ENCODE measurements at regions not wholly inside any gene's neighbourhood (a gene's known extent, or its start where the extent isn't known, plus 50 kb on each side); places are given as distances from the start of the nearest gene placed in this dataset.
"Not testable (repeated sequence)": the region's sequence is repeated elsewhere in the genome, so short reads cannot be mapped to it uniquely, and the experiment has no call there.

DNA sequence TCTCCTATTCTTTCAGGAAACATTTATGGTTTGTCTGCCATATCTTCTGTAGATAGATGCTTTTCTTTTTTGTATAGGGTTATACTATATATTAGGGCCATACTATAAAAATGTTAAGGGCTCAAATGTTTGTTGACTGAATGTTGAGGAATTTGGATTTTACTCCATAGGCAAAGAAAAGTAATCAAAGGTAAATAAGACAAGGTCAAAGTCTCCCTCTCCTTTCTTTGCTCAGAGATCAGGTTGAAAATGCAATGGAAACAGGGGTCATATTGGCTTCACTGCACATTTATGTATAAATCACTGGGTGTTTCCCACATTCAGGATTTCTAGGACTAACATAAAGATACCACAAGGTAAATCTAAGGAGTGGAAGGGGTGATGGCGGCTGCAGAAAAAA is 291.4 kb upstream of the FZD8 start:
- no peak for DNase-seq (ENCODE audit: low spot score)

DNA sequence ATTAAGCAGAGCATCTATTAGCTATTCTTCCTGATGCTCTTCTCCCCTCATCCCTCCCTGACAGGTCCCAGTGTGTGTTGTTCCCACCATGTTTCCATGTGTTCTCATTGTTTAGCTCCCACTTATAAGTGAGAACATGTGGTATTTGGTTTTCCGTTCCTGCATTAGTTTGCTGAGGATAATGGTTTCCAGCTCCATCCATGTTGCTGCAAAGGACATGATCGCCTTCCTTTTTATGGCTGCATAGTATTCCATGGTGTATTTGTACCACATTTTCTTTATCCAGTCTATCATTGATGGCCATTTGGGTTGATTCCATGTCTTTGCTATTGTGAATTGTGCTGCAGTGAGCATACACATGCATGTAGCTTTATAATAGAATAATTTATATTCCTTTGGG is 287.9 kb upstream of the FZD8 start:
- not testable (repeated sequence) for DNase-seq (ENCODE audit: low spot score)

DNA sequence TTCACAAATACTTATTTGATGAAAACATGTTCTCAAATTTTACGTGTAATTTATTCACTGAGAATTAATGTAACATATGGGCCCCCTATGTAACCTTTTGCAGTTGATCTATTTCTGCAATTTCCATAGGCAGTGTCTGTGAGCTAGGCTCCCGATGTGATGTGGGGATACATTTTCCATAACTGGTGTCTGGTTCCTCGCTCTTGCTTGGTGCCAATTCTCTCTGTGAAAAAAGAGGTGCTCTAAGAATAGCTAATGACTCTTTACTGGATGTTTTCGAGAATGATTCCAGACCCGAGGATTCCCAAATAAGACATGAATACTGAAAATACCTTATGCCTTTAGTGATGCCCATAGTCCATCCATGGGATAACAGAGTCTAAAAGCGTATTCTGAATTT is 286.7 kb upstream of the FZD8 start:
- DNase-seq (ENCODE audit: low spot score): no peak

DNA sequence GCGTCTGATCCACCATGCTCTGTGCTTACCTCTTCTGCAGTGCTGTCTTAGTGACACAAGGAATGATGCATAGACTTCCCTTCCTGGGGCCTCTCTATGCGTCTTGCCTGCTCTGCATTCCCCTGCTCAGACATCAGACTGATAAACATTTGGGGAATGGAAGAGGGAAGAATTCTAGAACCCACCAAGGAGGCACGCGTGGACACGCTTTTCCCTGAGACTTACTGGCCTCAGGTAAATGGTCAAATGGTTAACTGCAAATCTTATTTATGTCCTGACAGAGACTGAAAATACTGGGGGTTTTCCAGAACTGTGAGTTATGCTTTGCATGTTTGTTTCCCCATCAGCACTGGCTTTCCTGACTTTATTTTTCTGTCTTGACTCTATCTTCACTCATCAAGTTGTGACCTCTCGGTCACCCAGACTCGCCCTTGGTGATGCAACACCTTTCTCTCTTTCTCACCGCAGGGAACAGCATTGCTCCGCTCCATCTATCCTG is 285.9 kb upstream of the FZD8 start:
- no peak for DNase-seq (ENCODE audit: low spot score)

DNA sequence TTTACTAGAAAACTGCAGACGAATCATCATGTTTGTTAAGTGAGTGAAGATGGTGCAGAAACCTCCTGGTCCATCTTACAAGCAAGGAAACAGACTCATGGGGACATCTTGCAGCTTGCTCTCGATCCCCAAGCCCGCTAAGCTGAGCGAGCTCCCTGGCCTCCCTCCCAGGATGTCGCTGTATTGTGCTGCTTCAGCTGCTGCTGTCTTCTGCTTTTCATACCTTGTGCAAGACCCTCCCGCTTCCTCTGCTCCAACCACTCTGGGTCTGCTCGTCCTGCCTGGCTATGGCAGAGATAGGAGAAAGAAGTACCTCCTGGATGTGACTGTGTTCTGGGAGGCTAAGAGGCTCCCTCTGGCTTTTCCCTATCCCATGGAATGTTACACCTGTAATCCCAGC is 285.2 kb upstream of the FZD8 start:
- no peak for DNase-seq (ENCODE audit: low spot score)

DNA sequence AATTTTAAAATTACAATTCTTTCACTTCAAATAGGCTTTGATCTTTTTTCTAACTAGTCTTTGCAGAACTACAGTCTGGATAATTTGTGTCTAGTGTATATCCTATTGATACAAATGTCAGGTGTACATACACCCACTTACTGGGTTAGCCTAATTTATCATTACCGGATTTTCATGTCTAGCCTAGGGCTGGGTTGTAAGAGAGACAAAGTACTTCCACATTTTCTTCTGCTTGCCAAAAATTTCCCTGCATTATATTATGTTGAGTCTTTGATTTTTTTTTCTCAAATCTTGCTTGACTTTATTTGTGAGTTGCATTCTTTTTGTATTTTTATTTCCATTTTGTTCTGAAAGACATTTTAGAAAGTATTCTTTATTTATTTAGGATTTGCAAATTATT is 284.8 kb upstream of the FZD8 start:
- no peak for DNase-seq (ENCODE audit: low spot score)

DNA sequence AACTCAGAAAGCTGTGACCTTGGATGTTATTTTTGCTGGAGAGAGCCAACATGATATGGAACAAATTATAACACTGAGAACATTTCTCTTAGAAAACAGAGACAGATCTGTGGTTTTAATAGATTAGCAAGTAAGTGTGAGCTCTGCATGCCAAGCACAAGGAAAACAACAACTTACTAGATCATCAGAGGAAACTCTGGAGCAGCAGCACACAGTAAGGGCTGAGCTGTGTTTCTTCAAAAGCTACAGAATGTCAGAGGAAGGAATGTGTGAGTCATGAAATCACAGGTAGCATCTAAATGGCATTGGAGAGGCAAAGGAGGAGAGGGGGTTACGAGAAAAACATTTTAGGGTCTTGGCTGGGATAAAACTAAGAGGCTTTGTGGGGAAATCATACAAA is 283.4 kb upstream of the FZD8 start:
- DNase-seq (ENCODE audit: low spot score): no peak

DNA sequence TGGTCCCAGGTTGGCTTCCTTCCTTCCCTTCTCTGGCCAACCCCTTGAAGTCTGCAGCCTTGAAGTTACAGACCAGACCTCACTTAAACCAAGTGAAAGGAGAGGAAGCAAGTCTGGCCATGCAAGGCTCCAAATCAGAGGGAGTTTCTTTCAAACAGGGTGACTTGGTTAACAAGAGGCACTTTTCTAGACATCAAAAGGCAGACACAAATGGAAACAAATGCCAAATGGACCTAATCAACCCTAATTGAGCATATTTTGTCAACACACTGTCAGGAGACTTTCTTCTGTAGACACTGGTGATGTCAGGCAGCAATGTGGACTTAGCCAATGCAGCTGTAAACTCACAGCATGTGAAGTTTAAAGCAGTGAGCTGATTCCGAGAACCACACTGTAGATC is 282.7 kb upstream of the FZD8 start:
- no peak for DNase-seq (ENCODE audit: low spot score)

DNA sequence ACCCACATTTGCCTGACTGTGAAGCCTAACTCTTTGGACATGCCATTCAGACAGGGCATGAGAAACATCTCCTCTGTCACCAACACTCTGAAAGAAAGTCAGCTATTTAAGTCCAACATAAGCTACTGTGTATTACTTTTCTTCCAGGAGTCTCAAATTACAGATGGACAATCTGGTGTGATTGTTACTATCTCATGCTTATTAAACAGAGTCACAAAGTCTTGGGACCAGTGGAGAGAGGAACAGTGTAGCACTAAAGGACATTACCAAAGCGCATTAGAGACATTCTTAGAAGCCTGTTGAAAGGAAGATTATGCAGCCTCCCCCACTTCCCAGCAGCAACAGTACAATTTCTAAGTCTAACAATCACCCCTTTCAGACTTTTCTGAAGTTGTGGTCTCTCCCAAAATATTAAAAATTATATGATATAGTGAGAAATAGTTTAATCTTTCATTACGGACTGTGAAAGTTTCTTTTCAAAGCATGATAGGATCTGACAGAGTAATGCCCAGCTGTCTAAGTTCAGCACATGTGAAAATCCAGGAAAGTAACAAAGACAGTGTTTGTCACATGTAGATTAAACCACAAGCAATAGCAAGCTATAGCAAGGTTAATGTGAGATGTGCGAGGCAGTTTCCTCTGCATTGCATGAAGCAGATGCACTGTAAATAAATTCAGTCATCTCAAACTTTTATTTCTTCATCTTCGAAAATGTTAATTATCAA is 280.9 kb upstream of the FZD8 start:
- DNase-seq (ENCODE audit: low spot score): no peak

DNA sequence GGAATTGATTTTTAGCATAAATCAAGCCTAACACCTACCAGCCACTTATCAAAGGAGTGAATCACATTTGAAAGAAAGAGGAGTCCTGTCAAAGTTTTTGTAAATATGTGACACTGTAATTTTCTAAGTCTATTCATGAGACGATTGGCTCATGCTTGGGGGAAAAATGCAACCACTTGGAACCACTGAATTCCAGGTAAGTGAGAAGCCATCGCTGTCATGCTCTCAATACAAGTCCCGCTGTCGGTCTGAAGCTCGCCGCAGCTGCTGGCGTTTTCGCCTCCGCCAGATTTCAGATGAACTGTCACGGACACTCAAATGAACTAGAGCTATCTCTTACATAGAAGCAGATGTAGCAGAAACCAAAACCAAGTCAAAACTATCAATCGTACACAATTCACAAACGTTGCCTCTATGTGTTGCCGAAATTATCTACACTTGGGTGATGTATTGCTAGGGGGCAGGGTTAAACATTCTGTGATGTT is 279.8 kb upstream of the FZD8 start:
- no peak for DNase-seq (ENCODE audit: low spot score)

DNA sequence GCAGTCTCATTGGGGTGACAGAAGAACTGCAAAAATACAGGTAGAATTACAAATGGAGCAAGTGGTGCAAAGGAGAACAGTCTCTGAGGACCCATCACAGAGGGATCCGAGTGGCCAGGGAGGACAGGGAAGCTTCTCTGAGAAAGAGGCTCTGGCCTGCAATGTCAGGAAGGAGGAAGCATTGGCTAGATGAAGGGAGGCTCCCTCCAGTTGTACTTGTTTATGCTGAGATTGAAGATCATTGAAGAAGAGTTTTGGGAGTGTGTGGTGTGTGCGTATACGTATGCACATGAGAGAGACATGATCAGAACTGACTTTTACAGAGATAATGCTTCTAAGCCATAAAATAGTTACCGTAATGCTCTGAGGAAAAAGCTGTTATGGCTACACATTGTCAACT is 274.7 kb upstream of the FZD8 start:
- DNase-seq (ENCODE audit: low spot score): no peak

DNA sequence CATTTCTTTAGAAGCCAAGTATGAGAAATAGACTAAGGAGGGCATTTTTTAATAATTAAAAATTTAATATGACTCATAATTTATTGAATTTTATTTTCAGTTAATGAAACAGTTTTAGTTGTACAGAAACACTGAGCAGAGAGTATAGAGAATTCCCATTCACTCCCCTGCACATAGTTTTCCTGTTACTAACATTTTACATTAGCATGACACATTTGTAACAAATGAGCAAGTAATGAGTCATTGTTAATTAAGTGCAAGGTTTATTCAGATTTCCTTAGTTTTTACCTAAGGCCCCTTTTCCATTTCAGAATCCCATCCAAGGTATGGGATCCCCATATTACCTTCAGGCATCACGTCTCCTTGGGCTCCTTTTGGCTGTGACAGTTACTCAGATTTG is 271.5 kb upstream of the FZD8 start:
- DNase-seq (ENCODE audit: low spot score): no peak

DNA sequence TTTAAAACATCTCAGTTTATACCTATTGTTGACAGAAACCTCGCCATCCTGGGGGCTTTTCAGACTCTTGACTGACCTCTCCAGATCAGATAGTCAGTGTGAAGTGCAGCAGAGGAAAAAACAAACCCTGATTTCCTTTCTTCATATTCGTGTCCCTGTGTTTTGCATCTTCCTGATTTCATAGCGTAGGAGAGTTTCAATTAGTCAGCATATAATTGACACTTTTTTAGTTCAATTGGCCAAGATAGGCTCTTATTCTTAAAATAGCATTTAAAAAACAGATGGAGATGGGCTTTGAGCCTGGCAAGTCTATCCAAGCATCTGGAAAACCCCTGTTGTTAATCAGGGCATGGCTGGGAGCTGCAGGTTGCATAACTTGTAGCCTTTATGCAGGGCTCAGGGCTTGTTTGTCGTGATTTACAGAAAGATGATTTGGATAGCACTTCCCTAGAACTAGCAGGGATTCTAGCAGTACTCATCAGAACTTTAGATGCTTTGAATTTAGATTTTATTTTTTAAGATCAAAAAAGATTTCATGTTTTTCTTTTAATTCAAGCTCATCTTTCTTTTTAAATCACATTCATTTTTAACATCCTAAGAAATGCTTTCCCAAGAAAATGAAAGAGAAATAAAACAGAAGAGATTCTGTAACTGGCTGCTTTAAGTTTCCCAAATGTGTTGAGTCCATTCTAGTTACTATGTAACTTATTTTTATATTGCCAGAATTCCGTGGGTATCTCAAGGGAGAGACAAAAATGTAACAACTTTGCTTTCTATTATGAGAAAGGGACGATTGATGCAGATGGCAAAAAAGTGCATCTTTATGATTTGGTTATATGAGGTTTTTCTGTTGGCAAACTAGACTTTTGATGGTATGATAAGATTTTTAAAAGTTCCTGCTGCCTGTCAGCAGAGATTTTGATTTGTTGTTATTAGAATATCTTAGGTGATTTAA is 270.8 kb upstream of the FZD8 start:
- no peak for DNase-seq (ENCODE audit: low spot score)

DNA sequence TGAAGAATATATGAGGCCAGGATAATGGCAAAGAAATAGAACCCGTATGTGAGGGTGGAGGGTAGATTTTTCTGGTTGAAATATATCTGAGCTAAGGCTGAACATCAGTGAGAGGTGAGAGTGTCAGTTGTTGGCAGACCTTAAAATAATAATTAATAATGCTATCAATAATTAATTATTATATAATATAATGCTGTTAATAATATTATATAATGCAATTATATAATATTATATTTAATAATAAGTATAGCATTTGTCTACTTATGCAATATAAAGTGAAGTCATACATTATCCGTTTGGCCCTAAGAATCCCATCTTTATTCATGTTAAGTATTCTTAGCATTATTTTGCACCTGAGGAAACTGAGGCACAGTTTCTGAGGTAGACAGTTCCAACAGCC is 269.9 kb upstream of the FZD8 start:
- no peak for DNase-seq (ENCODE audit: low spot score)

DNA sequence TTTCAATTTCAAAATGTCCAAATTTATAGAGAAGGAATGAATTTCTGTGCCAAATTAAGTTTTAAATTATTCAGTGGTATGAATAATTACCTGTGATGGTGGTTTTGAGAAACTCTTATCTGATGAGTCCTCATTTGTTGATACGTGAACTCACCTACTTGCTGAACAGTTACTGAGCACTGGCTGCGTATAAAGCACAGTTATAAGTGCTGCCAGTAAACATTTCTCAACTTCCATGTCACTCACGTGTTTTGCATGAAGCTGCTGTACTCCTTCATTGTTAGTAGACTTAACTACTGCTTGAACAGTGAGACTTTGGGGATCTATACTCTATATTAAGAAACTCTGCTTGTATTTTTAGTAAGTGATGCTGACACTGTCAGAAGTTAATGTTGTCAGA is 269.1 kb upstream of the FZD8 start:
- no peak for DNase-seq (ENCODE audit: low spot score)

DNA sequence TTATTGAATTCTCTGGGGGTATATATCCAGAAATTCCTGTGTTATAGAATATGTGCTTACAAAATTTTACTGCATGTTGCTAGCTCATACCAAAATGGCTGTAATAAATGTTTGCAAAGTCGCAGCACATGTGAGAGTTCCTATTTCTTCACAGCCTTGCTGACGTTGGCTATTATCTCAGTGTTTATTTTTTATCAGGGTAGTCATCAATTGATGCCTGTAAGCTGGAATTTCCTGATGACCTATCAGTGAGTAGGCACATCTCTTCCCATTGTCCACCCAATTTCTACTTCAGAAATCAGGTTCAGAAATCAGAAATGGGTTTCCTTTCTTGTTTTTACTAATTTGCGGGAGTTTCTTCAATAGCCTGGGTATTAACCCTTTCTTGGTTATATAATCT is 268.1 kb upstream of the FZD8 start:
- DNase-seq (ENCODE audit: low spot score): no peak

DNA sequence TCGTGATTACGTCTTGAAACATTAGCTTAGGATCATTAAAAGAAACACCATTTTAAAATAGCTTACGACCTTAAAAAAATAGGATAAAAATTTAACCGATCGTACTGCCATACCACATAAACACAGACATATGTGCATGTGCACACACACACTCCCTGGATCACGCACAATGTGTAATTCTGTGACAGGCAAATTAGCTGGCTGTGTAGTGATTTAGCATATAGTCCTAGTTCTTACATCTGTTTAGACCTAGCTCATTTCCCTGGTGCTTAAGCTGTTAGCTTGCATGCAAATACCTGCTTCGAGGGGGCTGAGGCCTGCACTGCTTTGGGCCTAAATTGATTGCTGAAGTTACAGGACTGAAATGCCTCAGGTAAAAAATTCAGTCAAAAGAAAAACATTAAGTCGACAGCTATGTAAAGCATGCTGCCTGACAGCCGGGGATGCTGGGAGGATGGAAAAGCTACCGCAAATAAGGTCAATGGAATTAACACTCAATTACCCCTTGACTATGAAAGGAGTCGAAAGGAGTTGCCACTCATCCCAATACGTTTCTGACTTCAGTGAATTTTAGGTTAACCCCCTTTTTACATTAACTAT is 267.1 kb upstream of the FZD8 start:
- no peak for DNase-seq (ENCODE audit: low spot score)

DNA sequence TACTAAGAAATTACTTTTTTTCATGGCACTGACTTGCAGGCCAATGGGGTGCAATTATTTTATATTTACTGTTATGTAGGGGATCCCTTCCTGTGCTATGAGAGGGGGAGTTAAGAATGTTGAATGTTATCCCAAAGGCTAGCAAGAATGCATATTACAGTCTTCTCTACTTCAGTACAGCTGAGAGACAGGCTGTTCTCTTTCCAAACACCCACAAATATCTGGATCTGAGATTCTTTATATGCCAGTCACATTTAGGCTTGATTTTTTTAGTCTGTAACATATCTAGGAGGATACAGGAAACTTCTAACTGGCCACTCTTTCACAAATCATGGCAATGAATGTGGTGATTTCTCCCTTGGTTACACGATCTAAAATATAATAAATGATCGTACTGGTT is 266.4 kb upstream of the FZD8 start:
- DNase-seq (ENCODE audit: low spot score): no peak

DNA sequence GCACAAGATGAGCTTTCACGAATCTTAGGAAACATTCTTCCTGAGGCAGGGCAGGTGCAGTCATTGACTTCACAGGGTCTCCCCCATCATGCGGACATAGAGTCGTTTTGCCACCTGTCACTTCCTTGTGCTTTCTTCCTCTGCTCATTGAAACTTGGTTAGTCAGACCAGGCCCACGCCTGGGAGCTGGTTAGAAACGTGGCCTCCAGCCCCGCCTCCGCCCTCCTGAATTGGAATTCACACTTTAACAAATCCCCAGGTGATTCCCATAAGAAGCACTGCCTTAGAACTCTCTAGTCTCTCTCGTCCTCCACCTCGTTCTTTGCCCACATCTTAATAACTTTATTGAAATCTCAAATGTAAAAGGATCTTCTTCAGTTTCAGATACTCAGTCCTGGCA is 265.5 kb upstream of the FZD8 start:
- no peak for DNase-seq (ENCODE audit: low spot score)

DNA sequence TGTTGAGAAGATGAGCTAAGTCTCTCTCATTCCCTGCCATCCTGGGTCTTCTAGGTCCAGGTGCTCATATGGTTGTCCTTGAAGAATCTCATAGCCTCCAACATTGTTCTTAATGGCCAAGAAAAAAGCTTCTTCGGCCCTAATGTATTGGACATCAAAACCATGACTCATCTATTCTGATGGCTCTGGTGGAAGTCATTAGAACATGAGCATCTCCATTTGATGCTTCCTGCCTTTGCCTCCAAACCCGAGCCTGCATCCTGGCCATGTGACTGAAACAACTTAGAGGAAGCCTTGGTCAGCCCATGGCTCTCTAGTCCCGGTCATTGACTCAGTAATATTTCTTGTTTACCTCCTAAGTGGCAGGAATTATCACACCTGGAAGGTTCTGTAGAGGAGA is 264.1 kb upstream of the FZD8 start:
- no peak for DNase-seq (ENCODE audit: low spot score)

DNA sequence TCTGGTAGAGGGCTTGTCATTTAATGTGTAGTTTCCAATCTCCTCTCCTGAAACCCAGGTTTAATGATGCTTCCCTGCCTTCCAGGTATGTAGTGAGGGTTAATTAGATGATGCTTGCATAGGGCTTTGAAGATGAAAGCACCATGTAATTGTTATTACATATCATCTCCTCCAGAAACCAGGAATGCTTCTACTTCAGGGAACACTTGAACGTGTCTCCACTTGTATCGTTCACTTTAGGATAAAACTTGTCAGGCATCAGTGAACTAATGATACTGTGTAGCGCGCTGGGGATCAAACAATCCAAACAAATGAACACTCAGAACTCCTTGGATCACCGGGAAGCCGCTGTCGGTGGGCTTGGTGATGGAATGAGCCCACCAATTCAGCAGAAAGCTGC is 260.9 kb upstream of the FZD8 start:
- no peak for DNase-seq (ENCODE audit: low spot score)

DNA sequence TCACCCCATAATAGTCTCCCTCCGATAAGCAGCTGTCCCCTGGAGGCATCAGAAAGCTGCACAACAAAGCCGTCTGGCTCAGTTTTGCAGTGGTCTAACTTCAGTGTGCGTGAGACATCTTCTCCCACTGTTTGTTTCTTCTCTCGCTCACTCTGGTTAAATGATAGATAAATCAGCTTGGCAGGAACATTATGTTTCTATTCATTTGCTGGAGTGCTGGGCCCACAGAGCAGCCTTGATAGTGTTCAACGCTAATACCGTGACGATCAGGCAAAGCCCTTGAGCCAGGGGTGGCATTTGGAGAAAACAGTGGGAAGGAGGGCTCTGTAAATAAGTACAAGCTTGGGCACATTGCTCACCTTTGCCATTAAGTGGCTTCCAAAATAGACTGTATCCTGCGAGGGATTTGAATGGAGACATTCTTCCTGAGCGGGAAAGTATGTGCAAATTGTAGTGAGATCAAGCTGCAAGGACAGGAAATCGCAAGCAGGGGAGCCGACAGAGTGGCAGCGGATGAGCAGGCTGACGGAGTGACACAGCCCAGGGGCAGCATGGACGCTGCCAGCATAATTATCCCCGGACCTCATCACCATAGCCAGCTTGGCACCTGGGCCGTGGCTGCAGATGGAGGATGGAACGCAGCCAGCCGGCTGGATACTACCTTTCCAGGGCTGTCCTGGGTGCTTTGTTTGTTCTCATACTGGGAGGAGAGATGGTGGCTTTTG is 256.8 kb upstream of the FZD8 start:
- no peak for DNase-seq (ENCODE audit: low spot score)
